NCI-H2196 (cell line): ENCODE measurements at regions not wholly inside any gene's neighbourhood (a gene's known extent, or its start where the extent isn't known, plus 50 kb on each side); places are given as distances from the start of the nearest gene placed in this dataset.

Experiments used
- DNase-seq: peaks from one replicate; lab custom pipeline; 2025; ENCODE audit not compliant: unreplicated experiment; lab: John Stamatoyannopoulos, UW

GRCh38 chr9:23635276-23635675 is 190.8 kb downstream of the ELAVL2 start:
- DNase-seq, result no peak

DNA sequence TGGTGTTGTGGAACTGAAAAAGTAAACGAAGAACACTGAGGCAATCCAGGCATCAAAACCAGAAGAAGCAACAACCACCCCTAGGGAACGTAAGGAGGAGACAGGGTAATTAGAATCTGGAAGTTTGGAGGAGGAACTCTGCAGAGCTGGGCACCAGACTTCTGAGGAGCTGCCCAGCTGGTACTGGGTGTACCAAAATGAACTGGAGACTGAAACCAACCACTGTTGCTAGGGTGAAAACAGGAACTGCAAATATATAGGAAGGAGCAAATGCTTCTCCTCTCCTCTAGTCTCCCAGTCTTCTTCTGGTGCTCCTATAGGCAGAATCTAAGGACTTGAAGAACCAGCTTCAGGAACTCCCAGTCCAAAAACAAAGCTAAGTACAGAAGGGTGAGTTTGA is 189.8 kb downstream of the ELAVL2 start:
- no peak for DNase-seq

DNA sequence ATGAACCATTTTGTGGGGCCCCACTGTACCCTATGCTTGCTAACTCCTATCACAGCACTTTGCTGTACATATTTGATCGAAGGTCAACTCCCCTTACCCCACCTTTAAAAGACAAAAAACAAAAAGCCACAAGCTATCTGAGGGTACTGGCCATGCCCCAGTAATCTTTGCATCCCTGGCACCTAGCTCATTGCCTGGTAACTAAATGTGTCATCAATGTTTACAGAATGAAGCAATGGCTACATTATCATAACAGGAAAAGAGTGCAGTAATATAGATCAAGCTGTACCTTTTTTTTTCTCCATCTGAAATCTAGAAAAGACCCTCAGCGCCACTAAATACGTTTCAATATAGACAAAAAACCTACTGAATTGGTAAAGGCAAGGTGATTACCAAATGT is 188.0 kb downstream of the ELAVL2 start:
- DNase-seq, result no peak

GRCh38 chr9:23638837-23639426 is 187.1 kb downstream of the ELAVL2 start:
- no peak for DNase-seq
